Left lung (tissue), 4 donors: ENCODE measurements at regions not wholly inside any gene's neighbourhood (a gene's known extent, or its start where the extent isn't known, plus 50 kb on each side); places are given as distances from the start of the nearest gene placed in this dataset.
A peak's percentile ranks its signal among the peaks of the same experiment; 100 is the strongest.

Experiments used
- ATAC-seq: fragments of 200-7000 bp; cut with Tn5 transposase; one replicate; pipeline ENCODE4 v1.9.1; 2020; ENCODE audit warnings: moderate library complexity
- DNase-seq, 4 donors: peaks; one replicate each; pipeline ENCODE4 v3.0.0-alpha.2; 2013 to 2020
- H3K27ac ChIP-seq, 2 donors: fragments of 200-600 bp; sonication (generic) in 1 of 2; one replicate each; pipeline versions ENCODE4 v1.5.0 to v1.8.0; 2020 to 2021
- H3K27me3 ChIP-seq, 2 donors: fragments of 200-600 bp; sonication (generic) in 1 of 2; one replicate each; pipeline versions ENCODE4 v1.5.0 to v1.8.0; 2020 to 2021
- H3K36me3 ChIP-seq, 2 donors: fragments of 200-600 bp; sonication (generic) in 1 of 2; one replicate each; pipeline versions ENCODE4 v1.5.0 to v1.8.0; 2020 to 2021
- H3K4me1 ChIP-seq, 2 donors: fragments of 200-600 bp; one replicate each; pipeline ENCODE4 v1.8.0; 2021
- H3K4me3 ChIP-seq, 2 donors: fragments of 200-600 bp; sonication (generic) in 1 of 2; one replicate each; pipeline versions ENCODE4 v1.5.0 to v1.8.0; 2020 to 2021; ENCODE audit warnings: mild to moderate bottlenecking in 1 of 2
- H3K9me3 ChIP-seq, 2 donors: fragments of 200-600 bp; sonication (generic) in 1 of 2; one replicate each; pipeline versions ENCODE4 v1.5.0 to v1.8.0; 2020 to 2021
- CTCF ChIP-seq, 2 donors: fragments of 200-600 bp; sonication (generic) in 1 of 2; IDR thresholded peaks; one replicate each; pipeline versions ENCODE4 v1.5.0 to v1.8.0; 2021; ENCODE audit warnings: antibody characterized with exemption in 2 of 2
- intact Hi-C, 2 donors: fragments of 100-400 bp; cut with DNase I; formaldehyde crosslinking; loops; one replicate each; pipeline versions ENCODE4 v1.11.2 to v1.14.2; 2022
- donor health status: DM: no; HTN: yes; CAD: no.
- donor health status: DM: no; HTN: no; CAD: no.

- TF ChIP-seq CTCF (IDR thresholded peaks at IDR 0.05), result no peak
- H3K4me3 ChIP-seq, result no peak overlapping the region
- H3K4me1 ChIP-seq, result no peaks in the 10 kb centered on the region
- H3K27me3 ChIP-seq, result peaks cover 0 to 11% of the 10 kb centered on the region in 2 donors
- H3K36me3 ChIP-seq, result no peaks in the 10 kb centered on the region
- H3K27ac ChIP-seq, result no peak overlapping the region
- intact Hi-C loops, result no loop called here
- ATAC-seq (no peak), DNase-seq (no peak)
- no peaks in the 10 kb centered on the region for H3K9me3 ChIP-seq
Measured at GRCh38 chr5:179497636-179498340, 52.6 kb upstream of the RUFY1 start.

- Histone ChIP-seq H3K4me1 (no peaks in the 10 kb centered on the region), H3K36me3 (no peaks in the 10 kb centered on the region), H3K27me3 (peaks cover 0 to 11% of the 10 kb centered on the region in 2 donors), H3K4me3 (no peak overlapping the region), H3K27ac (no peak overlapping the region), H3K9me3 (no peaks in the 10 kb centered on the region)
- DNase-seq (no peak), ATAC-seq (no peak)
- intact Hi-C loops, result no loop called here
- TF ChIP-seq CTCF (IDR thresholded peaks at IDR 0.05), result no peak
Measured at GRCh38 chr5:179495906-179496455, 54.4 kb upstream of the RUFY1 start.

GRCh38 chr5:179494774-179495526 is 55.4 kb upstream of the RUFY1 start:
- H3K4me1 ChIP-seq, result no peaks in the 10 kb centered on the region
- intact Hi-C loops, result loop anchor here in 1 of 2 donors (5.0 kb wide), 1 partner anchor 333 kb away; no protein-coding TSS in a partner anchor
- TF ChIP-seq CTCF (IDR thresholded peaks at IDR 0.05), result no peak
- DNase-seq (no peak), ATAC-seq (no peak)
- no peak overlapping the region for H3K27ac ChIP-seq
- no peak overlapping the region for H3K4me3 ChIP-seq
- no peaks in the 10 kb centered on the region for H3K36me3 ChIP-seq
- peaks cover 0 to 11% of the 10 kb centered on the region in 2 donors for H3K27me3 ChIP-seq
- H3K9me3 ChIP-seq, result no peaks in the 10 kb centered on the region

- ATAC-seq (no peak), DNase-seq (peak in 2 of 4 donors; percentile 61 to 68)
- Histone ChIP-seq H3K9me3 (no peaks in the 10 kb centered on the region), H3K27me3 (peaks cover 0 to 17% of the 10 kb centered on the region in 2 donors), H3K4me3 (no peak overlapping the region), H3K27ac (no peak overlapping the region), H3K4me1 (no peaks in the 10 kb centered on the region), H3K36me3 (no peaks in the 10 kb centered on the region)
- intact Hi-C loops, result no loop called here
- no peak for TF ChIP-seq CTCF (IDR thresholded peaks at IDR 0.05)
Measured at GRCh38 chr5:179488975-179489374, 61.4 kb upstream of the RUFY1 start.

GRCh38 chr5:179488491-179488890 is 61.9 kb upstream of the RUFY1 start:
- no peak overlapping the region for H3K27ac ChIP-seq
- no peaks in the 10 kb centered on the region for H3K9me3 ChIP-seq
- H3K36me3 ChIP-seq, result no peaks in the 10 kb centered on the region
- DNase-seq, result peak in 3 of 4 donors; percentile 34 to 88 (median 78)
- peak; percentile 35 for ATAC-seq
- H3K4me1 ChIP-seq, result no peaks in the 10 kb centered on the region
- no peak for TF ChIP-seq CTCF (IDR thresholded peaks at IDR 0.05)
- H3K4me3 ChIP-seq, result no peak overlapping the region
- H3K27me3 ChIP-seq, result peaks cover 0 to 17% of the 10 kb centered on the region in 2 donors
- intact Hi-C loops, result no loop called here
